Uterus (tissue), 3 donors: ENCODE measurements at regions not wholly inside any gene's neighbourhood (a gene's known extent, or its start where the extent isn't known, plus 50 kb on each side); places are given as distances from the start of the nearest gene placed in this dataset.

ENCODE experiments used
- DNase-seq, 2 donors: peaks; one replicate each; pipeline ENCODE4 v3.0.0-alpha.2; 2019 to 2020
- H3K27ac ChIP-seq, 2 donors: fragments of 200-600 bp; sonication (generic); 1 replicate in 1 of 2; 2 replicates in 1 of 2; pipeline ENCODE4 v1.5.1; 2016 to 2018
- H3K27me3 ChIP-seq, 2 donors: fragments of 200-600 bp; sonication (generic); one replicate each; pipeline ENCODE4 v1.5.1; 2018 to 2019; ENCODE audit warnings: control low read depth in 1 of 2
- H3K36me3 ChIP-seq, 2 donors: fragments of 200-600 bp; sonication (generic); one replicate each; pipeline ENCODE4 v1.5.1; 2019; ENCODE audit warnings: control low read depth in 1 of 2
- H3K4me1 ChIP-seq, 2 donors: fragments of 200-600 bp; sonication (generic); one replicate each; pipeline ENCODE4 v1.5.1; 2018 to 2019; ENCODE audit warnings: control low read depth in 1 of 2
- H3K4me3 ChIP-seq, 2 donors: fragments of 200-600 bp; sonication (generic); 1 replicate in 1 of 2; 2 replicates in 1 of 2; pipeline ENCODE4 v1.5.1; 2018 to 2019; ENCODE audit warnings: mild to moderate bottlenecking in 1 of 2
- H3K9me3 ChIP-seq, 2 donors: fragments of 200-600 bp; sonication (generic); one replicate each; pipeline ENCODE4 v1.5.1; 2019; ENCODE audit warnings: control low read depth in 1 of 2
- CTCF ChIP-seq, 4 experiments: fragments of 200-600 bp in 2 of 4; fragments of 450-650 bp in 2 of 4; sonication (generic) in 2 of 4; IDR thresholded peaks; one replicate each; pipeline ENCODE4 v1.5.1; 2016 to 2019; ENCODE audit warnings: antibody characterized with exemption in 4 of 4, mild to moderate bottlenecking in 2 of 4, moderate library complexity in 1 of 4
- POLR2A ChIP-seq, 2 donors: fragments of 450-650 bp; IDR thresholded peaks; one replicate each; pipeline ENCODE4 v1.6.1; 2016; ENCODE audit warnings: antibody characterized with exemption in 2 of 2, mild to moderate bottlenecking in 1 of 2, moderate library complexity in 1 of 2
- intact Hi-C: fragments of 100-400 bp; cut with DNase I; formaldehyde crosslinking; loops from one replicate; pipeline ENCODE4 v1.15.1; 2023; ENCODE audit warnings: low total_unique reads
- donor health status: DM: yes; HTN: yes; CAD: no.

GRCh38 chr9:129454467-129455067, 166.3 kb downstream of the C9orf50 start:
- intact Hi-C loops, result no loop called here
- Histone ChIP-seq H3K36me3 (no peaks in the 10 kb centered on the region), H3K27ac (peak overlapping the region in 1 of 2 donors; percentile 57), H3K4me1 (peaks cover 10 to 27% of the 10 kb centered on the region in 2 donors), H3K4me3 (no peak overlapping the region), H3K9me3 (no peaks in the 10 kb centered on the region), H3K27me3 (no peaks in the 10 kb centered on the region)
- TF ChIP-seq CTCF (IDR thresholded peaks at IDR 0.05) (no peak), POLR2A (IDR thresholded peaks at IDR 0.05) (no peak)
- DNase-seq, result no peak

- H3K9me3 ChIP-seq, result no peaks in the 10 kb centered on the region
- intact Hi-C loops, result no loop called here
- no peak overlapping the region for H3K4me3 ChIP-seq
- H3K4me1 ChIP-seq, result peaks cover 4 to 19% of the 10 kb centered on the region in 2 donors
- no peaks in the 10 kb centered on the region for H3K27me3 ChIP-seq
- no peaks in the 10 kb centered on the region for H3K36me3 ChIP-seq
- DNase-seq, result no peak
- H3K27ac ChIP-seq, result no peak overlapping the region
- no peak for TF ChIP-seq CTCF (IDR thresholded peaks at IDR 0.05)
- no peak for TF ChIP-seq POLR2A (IDR thresholded peaks at IDR 0.05)
Measured at GRCh38 chr9:129453734-129454133, 167.2 kb downstream of the C9orf50 start.

GRCh38 chr9:129451669-129452068, 169.2 kb downstream of the C9orf50 start:
- intact Hi-C loops, result no loop called here
- TF ChIP-seq CTCF (IDR thresholded peaks at IDR 0.05) (no peak), POLR2A (IDR thresholded peaks at IDR 0.05) (no peak)

GRCh38 chr9:129451089-129451656, 169.7 kb downstream of the C9orf50 start:
- Histone ChIP-seq H3K4me1 (peaks cover 4 to 11% of the 10 kb centered on the region in 2 donors), H3K36me3 (no peaks in the 10 kb centered on the region), H3K27ac (peak overlapping the region; percentile 79 to 93), H3K27me3 (no peaks in the 10 kb centered on the region), H3K4me3 (no peak overlapping the region), H3K9me3 (no peaks in the 10 kb centered on the region)
- intact Hi-C loops, result no loop called here
- DNase-seq, result peak in 1 of 2 donors; percentile 48
- TF ChIP-seq CTCF (IDR thresholded peaks at IDR 0.05) (no peak), POLR2A (IDR thresholded peaks at IDR 0.05) (no peak)

More at GRCh38 chr9:129451669-129452068, 169.2 kb downstream of the C9orf50 start:
- no peaks in the 10 kb centered on the region for H3K27me3 ChIP-seq
- peaks cover 4 to 11% of the 10 kb centered on the region in 2 donors for H3K4me1 ChIP-seq
- peak in 1 of 2 donors; percentile 44 for DNase-seq
- H3K27ac ChIP-seq, result peak overlapping the region; percentile 79 to 93
- no peaks in the 10 kb centered on the region for H3K9me3 ChIP-seq
- no peaks in the 10 kb centered on the region for H3K36me3 ChIP-seq
- H3K4me3 ChIP-seq, result no peak overlapping the region

- H3K27me3 ChIP-seq, result no peaks in the 10 kb centered on the region
- H3K27ac ChIP-seq, result no peak overlapping the region
- H3K9me3 ChIP-seq, result no peaks in the 10 kb centered on the region
- DNase-seq, result no peak
- H3K36me3 ChIP-seq, result no peaks in the 10 kb centered on the region
- no peak overlapping the region for H3K4me3 ChIP-seq
- TF ChIP-seq CTCF (IDR thresholded peaks at IDR 0.05), result no peak
- no peak for TF ChIP-seq POLR2A (IDR thresholded peaks at IDR 0.05)
- intact Hi-C loops, result no loop called here
- H3K4me1 ChIP-seq, result peaks cover 4 to 11% of the 10 kb centered on the region in 2 donors
Measured at GRCh38 chr9:129449066-129449465, 171.8 kb downstream of the C9orf50 start.
